Endometrium (tissue), 2 donors: ENCODE measurements at regions not wholly inside any gene's neighbourhood (a gene's known extent, or its start where the extent isn't known, plus 50 kb on each side); places are given as distances from the start of the nearest gene placed in this dataset.
A peak's percentile ranks its signal among the peaks of the same experiment; 100 is the strongest.

Experiments used
- FAIRE-seq: peaks from 2 replicates; lab custom pipeline; 2012; peaks lifted over from hg19 to GRCh38; lab: Jason Lieb, UNC
- donor health status: control.
- donor health status: control.

GRCh38 chr5:4880304-4880741 lies 259.8 kb upstream of the ADAMTS16 start:
- FAIRE-seq: no peak

- no peak for FAIRE-seq
Measured at GRCh38 chr5:4881366-4882002, 258.6 kb upstream of the ADAMTS16 start.

- no peak for FAIRE-seq
Measured at GRCh38 chr5:4882186-4882585, 257.9 kb upstream of the ADAMTS16 start.

- FAIRE-seq: no peak
Measured at GRCh38 chr5:4883360-4883759, 256.8 kb upstream of the ADAMTS16 start.

GRCh38 chr5:4893063-4893744 lies 246.9 kb upstream of the ADAMTS16 start:
- FAIRE-seq: no peak

GRCh38 chr5:4896328-4896727 lies 243.8 kb upstream of the ADAMTS16 start:
- FAIRE-seq: no peak

GRCh38 chr5:4901305-4901811 lies 238.8 kb upstream of the ADAMTS16 start:
- FAIRE-seq: no peak

GRCh38 chr5:4901924-4902323 lies 238.2 kb upstream of the ADAMTS16 start:
- FAIRE-seq: no peak

- no peak for FAIRE-seq
Measured at GRCh38 chr5:4905674-4906520, 234.2 kb upstream of the ADAMTS16 start.

GRCh38 chr5:4906786-4907185 lies 233.3 kb upstream of the ADAMTS16 start:
- peak; percentile 43 for FAIRE-seq

GRCh38 chr5:4907571-4907970 lies 232.6 kb upstream of the ADAMTS16 start:
- no peak for FAIRE-seq

- no peak for FAIRE-seq
Measured at GRCh38 chr5:4909086-4909485, 231.0 kb upstream of the ADAMTS16 start.

GRCh38 chr5:4911646-4912403 lies 228.3 kb upstream of the ADAMTS16 start:
- no peak for FAIRE-seq

GRCh38 chr5:4921929-4922328 lies 218.2 kb upstream of the ADAMTS16 start:
- FAIRE-seq: no peak

- no peak for FAIRE-seq
Measured at GRCh38 chr5:4924577-4924976, 215.6 kb upstream of the ADAMTS16 start.

- no peak for FAIRE-seq
Measured at GRCh38 chr5:4927097-4927496, 213.0 kb upstream of the ADAMTS16 start.

GRCh38 chr5:4928409-4928808 lies 211.7 kb upstream of the ADAMTS16 start:
- FAIRE-seq: no peak

- no peak for FAIRE-seq
Measured at GRCh38 chr5:4929092-4929655, 211.0 kb upstream of the ADAMTS16 start.

GRCh38 chr5:4939042-4939781 lies 200.9 kb upstream of the ADAMTS16 start:
- no peak for FAIRE-seq

- FAIRE-seq: no peak
Measured at GRCh38 chr5:4941161-4941560, 199.0 kb upstream of the ADAMTS16 start.
